22Rv1 (cell line): ENCODE measurements at regions not wholly inside any gene's neighbourhood (a gene's known extent, or its start where the extent isn't known, plus 50 kb on each side); places are given as distances from the start of the nearest gene placed in this dataset.
A peak's percentile ranks its signal among the peaks of the same experiment; 100 is the strongest.

Experiments used
- H3K27ac ChIP-seq: fragments of 450-650 bp; 2 replicates; pipeline ENCODE4 v1.5.1; 2017
- CTCF ChIP-seq: fragments of 450-650 bp; IDR thresholded peaks from 2 replicates; pipeline ENCODE4 v1.5.1; 2017; ENCODE audit warnings: mild to moderate bottlenecking
- ZFX ChIP-seq: fragments of 450-650 bp; IDR thresholded peaks from 2 replicates; pipeline ENCODE4 v1.6.1; 2017; ENCODE audit warnings: antibody characterized with exemption, borderline replicate concordance

GRCh38 chr3:194003114-194004057 lies 132.6 kb upstream of the HES1 start:
- H3K27ac ChIP-seq, result peak overlapping the region; percentile 69
- TF ChIP-seq CTCF (0 out of 2 replicates have a peak, but pooled peaks have one; percentile 4), ZFX (no peak)

- TF ChIP-seq CTCF, result no peak
- no peak for TF ChIP-seq ZFX
- no peak overlapping the region for H3K27ac ChIP-seq
These were observed 129.9 kb upstream of the HES1 start for GRCh38 chr3:194005930-194006501.

- H3K27ac ChIP-seq, result no peak overlapping the region
- no peak for TF ChIP-seq ZFX
- no peak for TF ChIP-seq CTCF
These were observed 128.2 kb upstream of the HES1 start for GRCh38 chr3:194007592-194008337.

- TF ChIP-seq ZFX (no peak), CTCF (no peak)
- H3K27ac ChIP-seq, result no peak overlapping the region
These were observed 126.9 kb upstream of the HES1 start for GRCh38 chr3:194009019-194009418.

GRCh38 chr3:194009892-194010533 lies 125.9 kb upstream of the HES1 start:
- TF ChIP-seq CTCF (no peak), ZFX (no peak)
- H3K27ac ChIP-seq, result no peak overlapping the region

- TF ChIP-seq ZFX (no peak), CTCF (no peak)
- no peak overlapping the region for H3K27ac ChIP-seq
These were observed 124.1 kb upstream of the HES1 start for GRCh38 chr3:194011807-194012206.
